NAMALWA (cell line): ENCODE measurements at regions not wholly inside any gene's neighbourhood (a gene's known extent, or its start where the extent isn't known, plus 50 kb on each side); places are given as distances from the start of the nearest gene placed in this dataset.
"Not testable (repeated sequence)": the region's sequence is repeated elsewhere in the genome, so short reads cannot be mapped to it uniquely, and the experiment has no call there.

Experiments
- DNase-seq: peaks from one replicate; pipeline ENCODE4 v3.0.0-alpha.2; 2015; ENCODE audit warnings: low spot score

- no peak for DNase-seq
Measured at GRCh38 chr11:7874056-7874455, 57.0 kb downstream of the OR10A6 start.

- DNase-seq = no peak
Measured at GRCh38 chr11:7872890-7873289, 58.2 kb downstream of the OR10A6 start.

- DNase-seq = no peak
Measured at GRCh38 chr11:7871056-7871455, 60.0 kb downstream of the OR10A6 start.

- no peak for DNase-seq
Measured at GRCh38 chr11:7869467-7869866, 61.6 kb downstream of the OR10A6 start.

- not testable (repeated sequence) for DNase-seq
Measured at GRCh38 chr11:7861292-7861691, 64.5 kb upstream of the OR5P2 start.

GRCh38 chr11:7860844-7861243 is 64.1 kb upstream of the OR5P2 start:
- not testable (repeated sequence) for DNase-seq

- no peak for DNase-seq
Measured at GRCh38 chr11:7858006-7858405, 61.3 kb upstream of the OR5P2 start.

- peak; percentile 20 for DNase-seq
Measured at GRCh38 chr11:7851391-7851790, 54.6 kb upstream of the OR5P2 start.

- no peak for DNase-seq
Measured at GRCh38 chr11:7849018-7849417, 52.3 kb upstream of the OR5P2 start.
